ENCODE measurements at regions not wholly inside any gene's neighbourhood (a gene's known extent, or its start where the extent isn't known, plus 50 kb on each side); places are given as distances from the start of the nearest gene placed in this dataset.

GRCh38 chr6:105795366-105795765 lies 290.8 kb upstream of the PRDM1 start:
- FAIRE-seq (no peak), DNase-seq (ENCODE audit: low read depth) (no peak)
- Histone ChIP-seq H3K4me3 (ENCODE audit: low read depth, low read length) (no peak overlapping the region), H3K36me3 (ENCODE audit: control insufficient read depth, insufficient read depth, low read length) (no peaks in the 10 kb centered on the region), H3K27me3 (ENCODE audit: control insufficient read depth, insufficient read depth, low read length) (no peaks in the 10 kb centered on the region)
- TF ChIP-seq CTCF (IDR thresholded peaks at IDR 0.05; ENCODE audit: insufficient read depth, low read length, severe bottlenecking), result no peak

GRCh38 chr6:105794870-105795269 lies 291.3 kb upstream of the PRDM1 start:
- Histone ChIP-seq H3K27me3 (ENCODE audit: control insufficient read depth, insufficient read depth, low read length) (no peaks in the 10 kb centered on the region), H3K36me3 (ENCODE audit: control insufficient read depth, insufficient read depth, low read length) (no peaks in the 10 kb centered on the region), H3K4me3 (ENCODE audit: low read depth, low read length) (no peak overlapping the region)
- no peak for DNase-seq (ENCODE audit: low read depth)
- TF ChIP-seq CTCF (IDR thresholded peaks at IDR 0.05; ENCODE audit: insufficient read depth, low read length, severe bottlenecking), result no peak
- FAIRE-seq, result no peak

- H3K4me3 ChIP-seq (ENCODE audit: low read depth, low read length), result no peak overlapping the region
- no peak for FAIRE-seq
- H3K27me3 ChIP-seq (ENCODE audit: control insufficient read depth, insufficient read depth, low read length), result no peaks in the 10 kb centered on the region
- no peaks in the 10 kb centered on the region for H3K36me3 ChIP-seq (ENCODE audit: control insufficient read depth, insufficient read depth, low read length)
- no peak for DNase-seq (ENCODE audit: low read depth)
- no peak for TF ChIP-seq CTCF (IDR thresholded peaks at IDR 0.05; ENCODE audit: insufficient read depth, low read length, severe bottlenecking)
Observed at GRCh38 chr6:105794239-105794638, 291.9 kb upstream of the PRDM1 start.

GRCh38 chr6:105793130-105793529 lies 293.0 kb upstream of the PRDM1 start:
- FAIRE-seq, result no peak
- no peak overlapping the region for H3K4me3 ChIP-seq (ENCODE audit: low read depth, low read length)

GRCh38 chr6:105791583-105792318 lies 294.4 kb upstream of the PRDM1 start:
- no peak for DNase-seq (ENCODE audit: low read depth)
- TF ChIP-seq CTCF (IDR thresholded peaks at IDR 0.05; ENCODE audit: insufficient read depth, low read length, severe bottlenecking), result no peak
- Histone ChIP-seq H3K27me3 (ENCODE audit: control insufficient read depth, insufficient read depth, low read length) (no peaks in the 10 kb centered on the region), H3K4me3 (ENCODE audit: low read depth, low read length) (no peak overlapping the region), H3K36me3 (ENCODE audit: control insufficient read depth, insufficient read depth, low read length) (no peaks in the 10 kb centered on the region)
- no peak for FAIRE-seq

More at GRCh38 chr6:105793130-105793529, 293.0 kb upstream of the PRDM1 start:
- Histone ChIP-seq H3K36me3 (ENCODE audit: control insufficient read depth, insufficient read depth, low read length) (no peaks in the 10 kb centered on the region), H3K27me3 (ENCODE audit: control insufficient read depth, insufficient read depth, low read length) (no peaks in the 10 kb centered on the region)
- DNase-seq (ENCODE audit: low read depth), result no peak
- TF ChIP-seq CTCF (IDR thresholded peaks at IDR 0.05; ENCODE audit: insufficient read depth, low read length, severe bottlenecking), result no peak

- DNase-seq (ENCODE audit: low read depth), result no peak
- no peak for TF ChIP-seq CTCF (IDR thresholded peaks at IDR 0.05; ENCODE audit: insufficient read depth, low read length, severe bottlenecking)
Observed at GRCh38 chr6:105791179-105791578, 295.0 kb upstream of the PRDM1 start.

More at GRCh38 chr6:105791179-105791578, 295.0 kb upstream of the PRDM1 start:
- H3K4me3 ChIP-seq (ENCODE audit: low read depth, low read length), result no peak overlapping the region
- no peaks in the 10 kb centered on the region for H3K27me3 ChIP-seq (ENCODE audit: control insufficient read depth, insufficient read depth, low read length)
- no peaks in the 10 kb centered on the region for H3K36me3 ChIP-seq (ENCODE audit: control insufficient read depth, insufficient read depth, low read length)
- no peak for FAIRE-seq

Measured in bronchial epithelial cell (primary cell).